HFFc6 (cell line): ENCODE measurements at regions not wholly inside any gene's neighbourhood (a gene's known extent, or its start where the extent isn't known, plus 50 kb on each side); places are given as distances from the start of the nearest gene placed in this dataset.

ENCODE experiments used
- DNase-seq: peaks from one replicate; pipeline ENCODE4 v3.0.0-alpha.2; 2018
- H3K27ac Mint-ChIP-seq: 2 replicates; pipeline ENCODE4 v1.8.0; 2020; ENCODE audit warnings: mild to moderate bottlenecking, mixed read lengths
- H3K27me3 Mint-ChIP-seq: 2 replicates; pipeline ENCODE4 v1.8.0; 2021; ENCODE audit warnings: mild to moderate bottlenecking, moderate library complexity, mixed read lengths; ENCODE audit not compliant: insufficient read depth
- H3K36me3 Mint-ChIP-seq: 2 replicates; pipeline ENCODE4 v1.8.0; 2021; ENCODE audit warnings: low read depth, mixed read lengths
- H3K4me1 Mint-ChIP-seq: 2 replicates; pipeline ENCODE4 v1.8.0; 2020; ENCODE audit warnings: low read depth, mixed read lengths
- H3K4me3 Mint-ChIP-seq: 2 replicates; pipeline ENCODE4 v1.8.0; 2020; ENCODE audit warnings: mild to moderate bottlenecking, moderate library complexity, mixed read lengths
- H3K9me3 Mint-ChIP-seq: 2 replicates; pipeline ENCODE4 v1.8.0; 2020; ENCODE audit warnings: mild to moderate bottlenecking, mixed read lengths
- TF ChIP-seq, protein P1 (sequence below): fragments of 200-600 bp; sonication (generic); IDR thresholded peaks from 2 replicates; pipeline ENCODE4 v1.5.0; 2021; ENCODE audit warnings: antibody characterized with exemption, mild to moderate bottlenecking

DNA sequence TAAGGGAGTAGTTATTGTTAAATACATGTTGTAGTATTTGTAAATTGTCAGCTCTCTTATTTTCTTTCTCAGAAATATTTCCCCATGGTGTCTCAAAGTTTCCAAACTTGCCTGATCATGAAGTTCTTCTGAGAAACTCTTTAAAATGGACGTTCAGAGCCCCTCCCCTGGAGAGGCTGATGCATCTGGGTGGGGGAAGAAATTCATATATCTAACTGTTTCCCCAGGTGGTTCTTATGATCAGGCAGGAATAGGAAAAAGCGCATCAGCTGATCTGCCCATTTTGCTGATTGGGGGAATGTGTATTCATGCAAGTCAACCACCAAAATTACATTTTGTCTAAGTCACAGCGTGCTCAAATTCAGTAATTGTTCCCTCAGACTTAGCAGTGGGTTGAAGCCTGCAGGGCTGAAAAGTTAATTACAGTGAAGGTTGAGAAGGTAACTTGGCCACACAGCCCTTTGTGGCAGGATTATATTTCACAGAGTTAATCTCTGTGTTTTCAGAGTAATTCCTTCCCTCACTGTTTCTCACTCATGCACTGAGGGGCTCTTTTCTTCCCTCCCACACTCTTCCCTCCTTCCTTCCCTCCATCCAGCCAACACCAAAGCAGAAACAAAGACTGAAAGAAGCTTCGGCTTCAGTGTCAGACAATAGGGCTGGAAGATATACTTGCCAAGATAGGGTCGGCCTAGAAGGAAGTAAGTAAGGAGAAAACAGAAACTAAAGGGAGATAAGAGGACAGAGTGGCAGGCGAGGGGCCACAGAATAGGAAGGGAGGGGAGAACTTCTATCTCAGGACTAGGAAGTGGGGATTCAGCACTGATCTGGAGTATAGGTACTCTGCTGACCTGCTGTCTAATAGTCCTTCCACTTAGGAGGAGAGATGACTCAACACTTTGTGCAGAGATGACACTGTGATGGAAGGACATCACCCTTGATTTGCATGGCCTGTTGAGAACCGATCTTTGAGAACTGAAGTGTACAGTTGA is 50.5 kb upstream of the STARD3NL start:
- Mint-ChIP-seq H3K36me3 (no peaks in the 10 kb centered on the region), H3K27me3 (peaks cover 2% of the 10 kb centered on the region; the same call in 1 of the 2 replicates), H3K9me3 (no peaks in the 10 kb centered on the region), H3K27ac (no peak overlapping the region), H3K4me3 (no peak overlapping the region), H3K4me1 (no peaks in the 10 kb centered on the region)
- TF ChIP-seq, protein P1, sequence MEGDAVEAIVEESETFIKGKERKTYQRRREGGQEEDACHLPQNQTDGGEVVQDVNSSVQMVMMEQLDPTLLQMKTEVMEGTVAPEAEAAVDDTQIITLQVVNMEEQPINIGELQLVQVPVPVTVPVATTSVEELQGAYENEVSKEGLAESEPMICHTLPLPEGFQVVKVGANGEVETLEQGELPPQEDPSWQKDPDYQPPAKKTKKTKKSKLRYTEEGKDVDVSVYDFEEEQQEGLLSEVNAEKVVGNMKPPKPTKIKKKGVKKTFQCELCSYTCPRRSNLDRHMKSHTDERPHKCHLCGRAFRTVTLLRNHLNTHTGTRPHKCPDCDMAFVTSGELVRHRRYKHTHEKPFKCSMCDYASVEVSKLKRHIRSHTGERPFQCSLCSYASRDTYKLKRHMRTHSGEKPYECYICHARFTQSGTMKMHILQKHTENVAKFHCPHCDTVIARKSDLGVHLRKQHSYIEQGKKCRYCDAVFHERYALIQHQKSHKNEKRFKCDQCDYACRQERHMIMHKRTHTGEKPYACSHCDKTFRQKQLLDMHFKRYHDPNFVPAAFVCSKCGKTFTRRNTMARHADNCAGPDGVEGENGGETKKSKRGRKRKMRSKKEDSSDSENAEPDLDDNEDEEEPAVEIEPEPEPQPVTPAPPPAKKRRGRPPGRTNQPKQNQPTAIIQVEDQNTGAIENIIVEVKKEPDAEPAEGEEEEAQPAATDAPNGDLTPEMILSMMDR = no peak
- DNase-seq = no peak
